ENCODE measurements at regions not wholly inside any gene's neighbourhood (a gene's known extent, or its start where the extent isn't known, plus 50 kb on each side); places are given as distances from the start of the nearest gene placed in this dataset.

GRCh38 chr10:129350690-129351089 lies 116.4 kb upstream of the MGMT start:
- no peak for TF ChIP-seq POLR2A (IDR thresholded peaks at IDR 0.05; ENCODE audit: low read depth, low read length)
- TF ChIP-seq MYC (IDR thresholded peaks at IDR 0.05; ENCODE audit: low read depth, low read length), result no peak
- TF ChIP-seq POLR2AphosphoS5 (IDR thresholded peaks at IDR 0.05; ENCODE audit: insufficient read depth, low read depth, low read length), result no peak
- TF ChIP-seq CTCF (IDR thresholded peaks at IDR 0.05; ENCODE audit: extremely low read depth in 1 of 2, insufficient read depth in 1 of 2, low read depth in 1 of 2, low read length in 2 of 2), result no peak
- no peak for TF ChIP-seq GATA2 (IDR thresholded peaks at IDR 0.05; ENCODE audit: insufficient read depth, insufficient read length, low read depth, low read length)
- TF ChIP-seq MAX (IDR thresholded peaks at IDR 0.05; ENCODE audit: insufficient read depth, insufficient read length), result no peak
- TF ChIP-seq JUN (IDR thresholded peaks at IDR 0.05; ENCODE audit: borderline replicate concordance, insufficient read depth, insufficient read length, low read depth), result no peak
- no peak for TF ChIP-seq FOS (IDR thresholded peaks at IDR 0.05; ENCODE audit: borderline replicate concordance, insufficient read depth, low read length)
- no peak for TF ChIP-seq EZH2 (IDR thresholded peaks at IDR 0.05; ENCODE audit: borderline replicate concordance, low read depth, low read length, severe bottlenecking)
- intact Hi-C loops (cut with micrococcal nuclease) (no loop called here), dilution Hi-C loops (cut with MboI; ENCODE audit: extremely low pct_ligation_motif_present, low sequenced_read_pairs) (no loop called here)
- H3K9me1 ChIP-seq (replicated peaks; ENCODE audit: control insufficient read depth, extremely low read depth, insufficient read depth, low read length), result no peaks in the 10 kb centered on the region
- POLR2A ChIA-PET, result no interaction called here
- FAIRE-seq (no peak), DNase-seq (ENCODE audit: low read depth, low spot score) (no peak)
- H3K79me2 ChIP-seq (ENCODE audit: control insufficient read depth, insufficient read depth, low read length), result no peaks in the 10 kb centered on the region
- H3K4me1 ChIP-seq (ENCODE audit: control insufficient read depth, extremely low read depth, insufficient read depth, low read length), result no peaks in the 10 kb centered on the region
- H3K9ac ChIP-seq (replicated peaks; ENCODE audit: extremely low read depth, insufficient read depth, low read length), result no peak overlapping the region
- H3K27me3 ChIP-seq (ENCODE audit: control insufficient read depth in 2 of 2, insufficient read depth in 2 of 2, low read length in 2 of 2), result no peaks in the 10 kb centered on the region
- no peaks in the 10 kb centered on the region for H3K36me3 ChIP-seq (ENCODE audit: control insufficient read depth in 2 of 2, extremely low read depth in 1 of 2, insufficient read depth in 2 of 2, low read length in 2 of 2)
- CTCF ChIA-PET, result no interaction called here
- H4K20me1 ChIP-seq (replicated peaks; ENCODE audit: control insufficient read depth, extremely low read depth, insufficient read depth, low read length), result no peaks in the 10 kb centered on the region
- H3K4me2 ChIP-seq (ENCODE audit: insufficient read depth, low read length), result no peak overlapping the region
- H3K9me3 ChIP-seq (replicated peaks; ENCODE audit: control insufficient read depth, insufficient read depth, low read length), result no peaks in the 10 kb centered on the region
- no peak overlapping the region for H2AFZ ChIP-seq (ENCODE audit: low read depth, low read length)
- no peak overlapping the region for H3K27ac ChIP-seq (ENCODE audit: insufficient read depth, low read depth, low read length)
- no peak overlapping the region for H3K4me3 ChIP-seq (replicated peaks in 1 of 3; ENCODE audit: insufficient read depth in 1 of 3, low read depth in 1 of 3, low read length in 3 of 3)
- BruUV-seq (replicated peaks), result no TSS peak
